Stimulated activated CD8-positive, alpha-beta memory T cell treated with anti-CD3 and anti-CD28 coated beads, Interleukin-2, amount 100 ng/mL, for 48 hours (primary cell): ENCODE measurements at regions not wholly inside any gene's neighbourhood (a gene's known extent, or its start where the extent isn't known, plus 50 kb on each side); places are given as distances from the start of the nearest gene placed in this dataset.

Experiments used
- DNase-seq, 2 donors: peaks; one replicate each; pipeline ENCODE4 v3.0.0-alpha.2; 2020; ENCODE audit warnings: low read depth in 2 of 2

DNA sequence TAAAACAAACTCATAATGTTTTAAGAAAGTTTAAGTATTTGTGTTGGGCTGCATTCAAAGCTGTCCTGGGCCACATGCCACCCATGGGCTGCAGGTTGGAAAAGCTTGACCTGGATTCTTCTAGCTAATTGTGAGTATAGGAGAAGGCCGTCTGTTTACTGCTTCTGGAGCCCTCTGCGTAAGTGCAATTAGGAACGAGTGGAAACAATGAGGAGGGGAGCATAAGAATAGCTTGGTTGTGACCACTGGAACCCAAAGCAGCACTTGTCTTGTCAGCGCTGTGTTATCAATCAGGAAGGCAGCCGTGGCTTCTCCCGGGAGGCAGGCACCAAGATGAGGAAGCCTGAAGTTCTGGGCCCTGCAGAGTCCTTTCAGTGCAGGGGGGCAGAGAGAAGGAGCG, 110.4 kb upstream of the MBNL2 start:
- DNase-seq: no peak

DNA sequence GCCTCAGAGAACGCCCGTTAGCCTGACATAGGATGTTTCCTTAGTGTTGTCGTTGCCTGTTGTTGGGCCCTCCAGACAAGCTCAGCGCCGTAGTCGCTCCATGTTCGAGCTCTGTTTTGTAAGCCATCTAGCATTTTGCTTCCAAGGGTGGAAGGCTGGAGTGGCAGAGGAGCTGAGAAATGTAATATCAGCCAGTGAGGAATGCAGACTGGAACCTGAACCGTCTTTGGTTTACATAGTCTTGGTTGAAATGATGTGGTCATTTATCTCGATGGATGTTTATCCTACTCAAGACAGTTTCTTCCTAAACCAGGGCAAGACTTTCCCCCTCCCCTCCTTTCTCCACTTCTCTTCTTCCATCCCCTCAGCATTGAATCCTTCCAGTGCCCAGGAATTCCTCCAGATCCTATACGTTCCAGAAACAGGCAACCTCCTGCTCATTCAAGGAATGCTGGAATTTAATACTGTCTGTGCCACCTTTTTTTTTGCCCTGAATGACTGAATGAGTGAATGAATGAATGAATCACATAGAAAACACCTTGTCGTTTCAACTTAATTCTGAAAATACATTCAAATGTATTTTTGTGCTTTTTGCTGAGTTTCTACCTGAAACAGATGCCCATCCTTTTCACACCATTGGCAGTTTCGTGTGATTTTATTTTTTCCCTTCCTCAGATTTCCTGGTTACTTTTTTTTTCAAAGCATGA, 109.5 kb upstream of the MBNL2 start:
- DNase-seq: no peak

DNA sequence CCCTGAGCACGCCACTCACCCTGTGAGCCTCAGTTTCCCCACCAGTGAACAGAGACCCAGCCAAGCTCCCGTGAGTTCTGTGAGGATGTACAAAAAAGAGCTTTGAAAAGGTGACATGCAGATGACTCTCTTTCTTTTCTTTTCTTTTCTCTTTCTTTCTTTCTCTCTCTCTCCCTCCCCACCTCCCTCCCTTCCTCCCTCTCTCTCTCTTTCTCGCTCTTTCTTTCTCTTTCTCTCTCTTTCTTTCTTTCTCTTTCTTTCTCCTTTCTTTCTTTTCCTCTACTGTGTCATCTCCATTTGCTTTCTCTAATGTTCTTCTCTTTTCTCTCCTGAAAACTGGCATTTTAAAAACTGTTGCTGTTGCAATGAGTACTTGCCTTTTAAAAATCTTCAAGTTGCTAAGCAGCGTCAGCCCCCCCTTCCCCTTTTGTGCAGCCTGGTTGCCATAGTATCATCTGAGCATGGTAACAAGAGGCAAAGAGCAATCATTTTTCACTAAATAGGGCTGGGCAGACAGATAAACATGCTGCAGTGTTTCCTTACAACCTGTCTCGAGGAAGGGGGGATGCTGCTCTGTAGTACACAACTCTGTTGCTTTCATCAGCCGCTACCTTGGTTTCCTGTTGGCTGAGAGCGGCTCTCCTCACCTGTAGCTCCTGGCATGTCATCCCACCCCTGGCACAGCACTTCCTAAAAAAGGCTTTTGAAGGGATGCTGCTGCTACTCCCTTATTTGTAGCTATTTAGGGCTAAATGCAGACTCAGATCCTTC, 108.7 kb upstream of the MBNL2 start:
- DNase-seq: no peak

DNA sequence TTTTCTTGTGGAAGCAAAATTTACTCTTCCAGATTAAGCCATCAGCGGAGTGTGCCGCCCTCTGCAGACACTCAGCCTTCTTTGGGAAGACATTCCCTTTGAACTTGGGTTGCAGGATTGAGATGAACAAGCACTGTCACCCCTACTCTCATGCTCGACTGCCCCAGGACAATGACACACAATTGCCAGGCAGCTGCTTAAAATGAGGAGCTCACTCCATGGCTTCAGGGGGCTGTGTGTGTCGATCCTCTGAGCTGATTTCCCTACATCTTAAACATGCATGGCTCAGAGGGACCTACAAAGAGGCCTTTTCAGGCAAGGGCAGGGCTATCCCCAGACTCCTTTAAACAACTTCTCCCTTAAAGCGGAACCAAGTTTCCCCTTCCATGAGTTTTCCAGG, 107.5 kb upstream of the MBNL2 start:
- no peak for DNase-seq

DNA sequence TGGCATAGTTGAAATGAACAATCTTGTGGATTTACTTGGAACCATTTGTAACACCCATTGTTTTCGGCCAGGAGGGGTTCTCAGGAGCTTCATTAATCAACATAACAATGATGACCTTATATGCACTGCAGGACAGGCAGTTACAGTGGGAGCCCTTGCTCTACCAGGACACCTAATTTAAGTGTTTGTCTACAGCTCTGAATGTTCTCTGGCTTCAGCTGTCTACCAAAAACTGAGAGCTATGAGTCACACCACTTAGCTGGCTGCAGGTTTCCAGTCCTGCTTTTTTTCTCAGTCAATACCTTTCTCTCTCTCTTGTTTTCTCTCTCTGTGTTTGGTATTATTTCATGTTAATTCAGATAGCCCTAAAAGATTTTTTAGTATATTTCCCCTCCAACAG, 105.4 kb upstream of the MBNL2 start:
- no peak for DNase-seq

DNA sequence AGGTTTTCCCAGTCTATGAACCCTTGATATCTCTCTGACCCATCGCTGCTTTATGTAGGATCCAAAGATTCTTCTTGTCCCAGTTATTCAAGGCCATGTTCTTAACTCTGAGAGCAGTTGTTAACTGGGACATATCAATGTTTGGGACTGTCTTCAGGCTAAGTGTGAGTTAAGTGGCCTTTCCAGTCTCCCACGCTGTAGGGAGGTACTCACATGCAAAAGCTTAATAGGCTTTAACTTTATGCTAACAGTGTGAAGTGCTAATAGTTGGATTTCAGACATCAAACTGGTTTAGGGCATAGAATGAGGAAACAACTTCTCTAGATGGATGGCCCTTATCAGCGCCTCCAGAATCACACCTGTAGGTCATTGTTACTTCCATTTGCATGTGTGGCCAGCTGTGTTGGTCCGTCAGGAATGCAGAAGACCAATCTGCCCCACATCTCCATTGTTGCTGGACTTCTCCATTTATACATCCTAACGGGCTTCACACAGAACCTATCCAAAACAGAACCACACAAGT, 104.7 kb upstream of the MBNL2 start:
- no peak for DNase-seq

DNA sequence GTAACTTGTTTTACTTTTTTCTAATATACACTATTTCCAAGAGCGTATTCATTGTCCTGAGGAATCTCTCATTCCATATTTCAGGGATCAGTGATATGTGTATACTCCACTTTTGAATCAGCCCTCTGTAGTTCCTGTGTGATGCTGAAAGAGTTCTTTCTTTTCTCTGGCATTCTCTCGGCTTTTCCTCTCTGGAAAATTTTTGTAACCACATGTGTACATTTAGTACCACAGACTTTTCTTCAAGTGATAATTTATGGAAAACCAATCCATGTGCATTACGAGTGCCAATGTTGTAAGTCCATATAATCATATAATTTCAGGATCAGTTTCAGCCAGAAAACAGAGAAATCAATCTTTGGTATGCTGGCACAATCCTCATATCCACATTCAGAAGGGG, 102.2 kb upstream of the MBNL2 start:
- no peak for DNase-seq

DNA sequence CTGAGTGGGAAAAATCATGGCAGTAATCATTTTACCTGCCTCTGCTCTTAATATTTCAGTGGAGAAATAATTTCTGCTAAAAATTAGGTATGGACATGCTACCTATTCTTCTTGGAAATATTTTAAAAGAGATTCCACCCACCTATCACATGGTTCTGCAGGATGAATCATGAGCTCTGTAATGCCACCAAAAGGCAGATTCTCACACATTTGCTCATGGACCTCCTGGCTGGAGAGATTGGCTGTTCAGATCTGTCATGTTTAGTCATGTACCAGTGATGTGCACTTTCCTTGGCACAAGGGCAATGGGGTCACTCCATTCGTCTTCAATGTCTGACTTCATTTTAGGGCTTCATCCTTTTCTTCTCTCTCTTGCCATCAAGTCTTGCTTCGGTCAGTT, 101.8 kb upstream of the MBNL2 start:
- no peak for DNase-seq

DNA sequence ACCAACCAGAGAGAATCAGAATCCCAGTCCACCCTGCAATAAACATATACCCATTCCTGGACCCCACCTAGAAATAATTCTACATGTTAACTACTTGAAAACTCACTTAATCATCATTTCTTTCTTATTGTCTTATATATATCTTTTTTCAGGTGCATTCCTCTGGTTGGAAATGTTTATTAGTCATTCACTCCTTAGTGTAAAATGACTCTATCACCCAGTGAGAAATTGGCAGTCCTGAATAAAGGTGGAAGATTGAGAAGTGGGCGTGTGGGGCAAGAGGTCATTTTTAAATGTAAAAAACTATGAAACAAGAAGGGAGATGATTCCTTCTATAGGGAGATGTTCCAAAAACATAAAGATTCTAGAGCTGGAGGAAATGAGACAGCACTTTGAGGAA, 101.2 kb upstream of the MBNL2 start:
- no peak for DNase-seq

DNA sequence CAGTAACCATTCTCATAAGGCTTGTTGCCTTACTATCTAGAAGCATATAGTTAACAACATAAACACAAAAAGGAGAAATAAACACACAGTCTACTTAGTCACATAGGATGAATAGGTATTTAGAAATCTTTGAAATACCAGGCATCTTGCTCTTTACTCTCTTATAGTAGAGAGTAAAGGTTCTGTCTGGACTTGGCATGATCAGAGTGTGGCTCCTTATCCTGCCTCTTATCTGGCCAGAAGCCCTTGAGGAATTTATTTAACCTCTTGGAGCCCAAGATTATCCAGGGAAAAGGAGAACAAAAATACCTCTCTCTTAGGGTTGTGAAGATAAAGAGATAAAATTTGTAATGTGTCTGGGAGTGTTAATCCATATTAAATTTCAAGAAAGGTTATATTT, 100.2 kb upstream of the MBNL2 start:
- DNase-seq: no peak

DNA sequence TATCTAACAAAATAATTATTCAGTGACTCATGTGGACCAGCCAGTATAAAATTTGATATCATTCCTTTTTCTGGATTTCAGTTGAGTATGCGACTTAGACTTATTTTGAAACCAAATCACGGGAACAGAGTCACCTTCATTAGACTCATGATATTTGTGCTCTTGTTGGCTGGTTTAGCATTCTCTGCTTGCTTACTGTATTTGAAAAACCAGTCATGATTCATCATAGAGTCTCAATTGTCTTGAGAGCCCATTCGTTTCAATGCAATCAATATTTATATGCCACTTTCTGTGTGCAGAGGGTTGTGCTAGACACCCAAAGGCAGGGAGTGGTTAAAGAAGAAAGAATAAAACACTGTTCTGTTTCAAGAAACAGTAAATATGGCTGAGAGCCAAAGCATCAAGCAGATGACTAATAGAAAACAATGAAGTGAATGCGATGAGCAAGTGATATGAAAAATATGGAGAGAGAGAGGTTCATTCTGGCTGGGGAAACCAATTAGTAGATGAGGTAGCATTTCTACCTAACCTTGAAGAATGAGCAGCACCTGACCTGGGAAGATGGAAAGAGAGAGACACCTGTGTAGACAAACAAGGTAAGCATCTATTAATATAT, 99.6 kb upstream of the MBNL2 start:
- DNase-seq: no peak

DNA sequence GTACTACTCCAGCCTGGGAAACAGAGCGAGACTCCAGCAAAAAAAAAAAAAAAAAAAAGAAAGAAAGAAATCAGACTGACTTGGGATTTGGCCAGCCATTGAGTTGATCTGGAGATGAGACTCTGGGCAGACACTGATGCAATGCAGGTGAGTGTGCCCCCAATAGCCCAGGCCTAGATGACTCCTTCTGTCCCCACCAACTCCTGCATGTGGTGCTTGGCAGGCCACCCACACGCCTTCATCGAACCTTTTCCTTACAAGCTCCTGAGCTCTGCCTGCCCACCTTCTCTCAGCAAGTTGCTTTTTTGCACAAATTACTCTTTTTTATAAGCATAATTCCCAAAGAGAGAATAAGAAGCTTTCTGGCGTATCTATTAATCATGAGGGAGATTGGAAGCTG, 97.9 kb upstream of the MBNL2 start:
- DNase-seq: no peak

DNA sequence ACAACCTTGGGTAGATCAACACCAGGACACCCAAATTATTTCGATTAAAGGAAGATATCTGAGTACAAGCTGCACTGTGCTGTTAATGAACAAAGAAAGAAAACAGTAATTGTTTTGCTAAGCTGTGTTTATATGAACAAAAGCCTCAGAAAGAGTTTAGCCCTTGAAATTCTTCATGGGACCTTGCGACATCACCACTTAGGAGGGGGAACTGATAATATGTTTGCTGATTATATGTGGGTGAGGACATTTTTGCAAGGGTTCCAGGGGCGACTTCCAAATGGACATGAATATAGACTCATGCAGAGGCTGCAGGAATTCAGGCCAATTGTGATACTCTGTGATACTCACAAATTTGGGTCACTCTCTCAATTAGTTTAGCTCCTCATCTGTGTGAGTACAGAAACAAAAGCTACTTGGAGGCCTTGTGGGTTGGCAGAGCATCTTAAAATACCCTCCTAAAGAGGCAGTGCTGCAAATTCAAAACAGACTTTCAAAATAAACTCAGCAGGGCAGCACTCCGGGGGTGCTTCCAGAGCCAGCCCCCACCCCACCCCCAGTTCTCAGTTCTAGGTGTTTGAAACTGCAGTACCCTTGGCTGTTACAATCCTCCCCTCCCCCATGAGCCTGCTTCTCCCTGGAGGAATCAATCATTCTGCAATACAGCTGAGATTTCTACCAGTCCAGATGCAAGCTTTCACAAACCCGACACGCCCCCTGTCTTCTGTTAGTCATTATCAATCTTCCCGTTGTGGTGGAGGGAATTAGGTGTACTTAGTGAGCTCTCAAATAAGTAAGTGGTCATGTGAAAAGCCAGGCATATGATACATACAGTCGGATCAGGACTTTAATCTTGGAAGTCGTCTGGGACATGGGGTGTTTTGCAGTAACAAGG, 97.0 kb upstream of the MBNL2 start:
- DNase-seq: peak in 1 of 2 donors; percentile 37

DNA sequence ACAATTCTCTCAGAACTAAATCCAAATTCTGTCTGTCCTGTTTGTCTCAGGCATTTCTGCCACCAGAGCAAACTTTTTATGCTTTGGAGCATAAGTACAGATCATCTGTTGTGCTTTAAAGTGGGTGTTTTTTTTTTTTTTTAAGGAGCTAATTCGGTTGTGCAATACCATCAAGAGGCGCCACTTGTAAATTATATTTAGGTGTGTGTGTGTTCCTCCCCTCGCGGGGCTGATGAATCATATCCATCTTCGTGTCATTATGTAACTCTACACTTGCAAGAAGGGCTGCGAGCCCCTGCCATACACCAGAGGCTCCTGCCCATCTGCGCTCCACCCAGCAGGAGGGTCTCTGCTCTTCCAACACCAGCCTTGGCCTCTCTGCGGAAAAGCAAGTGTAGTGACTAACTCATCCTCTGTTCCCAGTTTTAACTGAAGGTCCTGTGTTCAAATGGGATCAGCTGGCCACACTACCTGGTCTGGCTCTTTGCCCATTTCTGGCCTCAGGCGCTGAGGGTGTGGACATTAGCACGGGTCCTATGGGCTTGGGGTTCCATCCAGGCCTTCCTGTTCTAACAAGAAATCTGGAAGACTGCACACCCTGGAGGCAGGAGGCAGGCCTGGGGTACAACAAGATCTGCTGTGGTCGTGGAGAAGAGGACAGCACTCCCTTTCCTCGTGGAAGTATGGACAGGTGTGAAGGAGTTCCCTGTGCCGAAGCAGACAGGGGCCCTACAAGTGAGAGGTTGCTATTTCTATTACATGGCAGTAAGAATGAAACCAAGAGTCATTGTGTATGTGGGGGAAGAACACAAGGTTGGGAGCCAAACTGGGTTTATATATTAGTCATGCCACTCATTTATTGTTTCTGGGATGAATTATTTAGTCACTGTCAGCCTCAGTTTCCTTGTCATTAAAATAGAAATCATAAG, 96.1 kb upstream of the MBNL2 start:
- no peak for DNase-seq

DNA sequence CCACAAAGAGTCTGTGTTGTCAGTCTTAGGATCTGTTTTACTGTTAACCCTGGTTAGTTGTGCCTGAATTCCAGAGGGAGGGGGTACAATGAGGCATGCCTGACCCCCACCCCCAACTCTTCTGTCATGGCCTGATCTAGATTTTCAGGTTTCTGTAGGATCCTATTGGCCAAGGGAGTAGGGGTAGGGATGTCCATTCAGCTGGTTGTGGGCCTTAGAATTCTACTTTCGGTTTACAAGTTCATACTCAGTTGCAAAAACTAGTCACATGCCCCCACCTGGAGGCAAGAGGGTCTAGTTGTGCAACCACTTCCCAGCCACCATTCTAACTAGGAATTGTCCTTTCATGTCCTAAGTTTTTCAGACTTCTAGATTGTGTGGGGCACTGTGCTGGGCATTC, 94.3 kb upstream of the MBNL2 start:
- no peak for DNase-seq

DNA sequence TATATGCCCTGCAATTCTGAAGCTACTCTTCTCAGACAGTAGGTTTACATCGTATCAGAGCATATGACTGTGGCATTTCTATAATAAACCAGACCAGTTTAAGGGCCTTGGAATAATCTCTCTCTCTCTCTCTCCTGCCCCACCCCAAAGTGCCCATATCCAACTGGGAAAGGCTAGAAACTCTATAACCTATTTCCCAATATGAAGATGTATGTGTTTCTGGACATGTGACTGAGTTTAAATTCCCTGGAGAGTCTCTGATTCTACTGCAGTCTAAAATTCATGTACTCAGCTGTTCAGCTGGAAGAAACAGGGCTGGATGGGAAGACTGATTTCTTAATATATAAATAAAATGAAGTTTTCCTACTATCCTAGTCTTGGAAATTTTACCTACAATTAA, 91.9 kb upstream of the MBNL2 start:
- no peak for DNase-seq

DNA sequence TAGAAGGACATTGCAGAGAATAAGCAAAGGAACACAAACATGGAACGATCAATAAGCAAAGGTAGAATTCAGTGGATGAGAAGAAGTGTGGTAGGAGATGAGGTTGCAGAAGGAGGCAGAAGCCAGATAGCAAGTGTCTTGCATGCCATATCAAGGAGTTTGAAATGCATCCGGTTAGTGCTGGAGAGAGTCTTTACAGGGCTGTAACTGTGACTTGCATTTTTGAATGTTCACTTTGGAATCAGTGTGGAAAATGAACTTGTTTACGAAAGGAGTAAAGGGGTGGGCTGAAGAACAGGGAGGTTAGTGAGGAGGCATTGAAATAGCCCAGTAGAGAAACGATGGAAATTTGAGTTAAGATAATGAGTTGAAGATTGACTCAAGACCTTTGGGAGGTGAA, 90.7 kb upstream of the MBNL2 start:
- no peak for DNase-seq

DNA sequence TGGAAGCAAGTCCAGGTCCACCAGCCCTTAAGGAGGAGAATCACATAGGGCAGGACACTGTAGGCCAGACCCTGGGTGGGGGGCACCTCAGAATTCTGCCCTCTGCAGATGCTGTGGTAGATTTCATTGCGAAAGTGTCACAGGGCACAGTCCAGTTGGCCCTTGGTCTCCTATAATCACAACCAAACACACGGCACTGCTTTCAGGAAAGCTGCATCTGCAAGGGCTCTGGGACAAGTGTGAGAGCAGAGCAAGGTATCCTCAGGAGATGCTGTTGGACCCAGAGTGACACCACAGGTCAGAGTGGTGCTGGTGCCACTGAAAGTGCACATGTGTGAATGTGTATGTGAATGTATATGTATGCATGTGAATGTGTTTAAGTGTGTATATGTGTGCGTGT, 88.6 kb upstream of the MBNL2 start:
- DNase-seq: no peak

DNA sequence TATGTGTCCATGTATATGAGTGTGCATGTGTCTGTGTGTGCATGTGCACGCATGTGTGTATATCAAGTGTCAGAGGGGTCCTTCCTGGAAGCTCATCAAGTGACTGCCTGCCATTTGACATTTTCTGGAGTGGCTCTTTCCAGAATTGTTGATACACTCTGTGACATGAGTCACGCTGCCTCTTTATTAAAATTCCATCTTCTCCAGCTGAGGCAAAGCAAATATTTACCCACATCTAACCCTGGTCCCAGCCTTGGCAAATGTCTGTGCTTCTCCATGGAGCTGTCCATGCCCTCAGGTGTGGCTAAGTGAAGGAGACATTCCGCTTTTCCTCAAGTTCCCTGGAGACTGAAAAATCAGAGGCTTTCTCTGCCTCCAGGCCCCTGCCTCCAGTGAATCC, 88.2 kb upstream of the MBNL2 start:
- no peak for DNase-seq

DNA sequence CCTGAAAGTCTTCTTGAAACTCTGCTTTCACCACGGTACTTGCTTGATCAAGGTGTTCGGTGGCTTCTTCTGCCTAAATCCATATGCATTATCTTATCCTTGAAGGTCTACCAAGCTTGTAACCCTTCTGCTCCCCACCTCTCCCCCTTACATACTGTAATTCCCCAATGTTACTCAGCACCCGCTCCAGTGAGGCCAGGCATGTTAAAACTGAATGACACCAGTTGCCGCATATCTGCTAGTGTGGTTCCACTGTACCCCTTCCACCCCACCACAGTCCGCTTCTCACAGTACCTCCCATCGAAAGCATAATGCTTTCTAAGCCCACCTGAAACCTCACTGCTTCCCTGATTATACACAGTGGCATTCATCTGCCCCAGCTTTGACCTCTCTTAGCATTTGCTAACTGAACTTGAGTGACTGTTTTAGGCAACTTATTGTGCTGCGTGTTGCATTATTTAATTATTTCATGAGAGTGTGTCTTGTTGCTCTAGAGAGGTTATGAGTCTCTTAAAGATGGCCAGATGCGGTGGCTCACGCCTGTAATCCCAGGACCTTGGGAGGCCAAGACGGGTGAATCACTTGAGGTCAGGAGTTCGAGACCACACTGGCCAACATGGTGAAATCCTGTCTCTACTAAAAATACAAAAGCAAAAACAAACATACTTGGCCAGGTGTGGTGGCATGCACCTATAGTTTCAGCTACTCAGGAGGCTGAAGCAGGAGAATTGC, 87.6 kb upstream of the MBNL2 start:
- no peak for DNase-seq
